ENCODE measurements at regions not wholly inside any gene's neighbourhood (a gene's known extent, or its start where the extent isn't known, plus 50 kb on each side); places are given as distances from the start of the nearest gene placed in this dataset.

DNA sequence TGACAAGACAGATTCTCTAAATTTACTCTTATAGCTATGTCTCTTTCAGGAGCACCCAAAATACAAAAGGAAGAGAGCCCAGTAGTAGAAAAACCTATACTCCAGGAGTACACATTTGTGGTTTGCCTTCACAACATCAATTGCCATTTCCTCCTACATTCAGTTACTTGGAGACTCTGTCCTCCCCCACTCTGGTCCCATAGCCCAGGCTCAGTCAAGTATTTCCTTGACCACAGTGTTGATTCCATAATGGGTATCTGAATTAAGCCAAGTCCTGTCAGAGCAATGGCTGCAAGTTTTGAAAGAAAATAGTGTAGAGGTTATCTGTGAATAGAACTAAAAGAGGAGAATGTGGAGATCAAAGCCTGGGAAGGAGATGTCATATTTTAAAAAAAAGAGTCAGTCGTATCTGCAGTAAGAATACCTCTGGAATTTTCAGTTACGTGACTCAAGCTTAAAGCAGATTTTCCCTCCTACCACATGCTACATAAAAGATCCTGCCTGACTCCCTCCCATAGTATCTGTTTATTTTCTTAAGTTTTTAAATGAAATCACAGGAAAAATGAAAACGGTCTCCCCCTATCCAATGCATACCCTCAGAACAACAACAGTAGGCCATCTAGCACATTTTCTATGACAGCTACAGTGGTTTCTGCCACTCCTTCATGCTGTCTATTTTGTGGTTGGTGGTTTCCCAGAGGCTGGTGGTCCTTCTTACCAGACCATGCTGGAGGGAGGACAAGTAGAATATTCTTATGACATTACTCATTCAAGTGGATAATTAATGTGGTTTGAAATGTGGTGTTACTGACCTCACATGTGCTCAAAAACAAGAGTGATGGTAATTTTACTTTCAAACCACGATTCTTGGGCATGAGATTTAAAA lies 249.7 kb upstream of the TMEM161B start:
- TF ChIP-seq, protein P1, sequence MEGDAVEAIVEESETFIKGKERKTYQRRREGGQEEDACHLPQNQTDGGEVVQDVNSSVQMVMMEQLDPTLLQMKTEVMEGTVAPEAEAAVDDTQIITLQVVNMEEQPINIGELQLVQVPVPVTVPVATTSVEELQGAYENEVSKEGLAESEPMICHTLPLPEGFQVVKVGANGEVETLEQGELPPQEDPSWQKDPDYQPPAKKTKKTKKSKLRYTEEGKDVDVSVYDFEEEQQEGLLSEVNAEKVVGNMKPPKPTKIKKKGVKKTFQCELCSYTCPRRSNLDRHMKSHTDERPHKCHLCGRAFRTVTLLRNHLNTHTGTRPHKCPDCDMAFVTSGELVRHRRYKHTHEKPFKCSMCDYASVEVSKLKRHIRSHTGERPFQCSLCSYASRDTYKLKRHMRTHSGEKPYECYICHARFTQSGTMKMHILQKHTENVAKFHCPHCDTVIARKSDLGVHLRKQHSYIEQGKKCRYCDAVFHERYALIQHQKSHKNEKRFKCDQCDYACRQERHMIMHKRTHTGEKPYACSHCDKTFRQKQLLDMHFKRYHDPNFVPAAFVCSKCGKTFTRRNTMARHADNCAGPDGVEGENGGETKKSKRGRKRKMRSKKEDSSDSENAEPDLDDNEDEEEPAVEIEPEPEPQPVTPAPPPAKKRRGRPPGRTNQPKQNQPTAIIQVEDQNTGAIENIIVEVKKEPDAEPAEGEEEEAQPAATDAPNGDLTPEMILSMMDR (IDR thresholded peaks at IDR 0.05) = no peak
- TF ChIP-seq POLR2AphosphoS5 (IDR thresholded peaks at IDR 0.05) (no peak), POLR2A (IDR thresholded peaks at IDR 0.05) (no peak), EP300 (IDR thresholded peaks at IDR 0.05) (no peak)

Data from sigmoid colon (tissue), 4 donors.